Right atrium auricular region (tissue), 2 donors: ENCODE measurements at regions not wholly inside any gene's neighbourhood (a gene's known extent, or its start where the extent isn't known, plus 50 kb on each side); places are given as distances from the start of the nearest gene placed in this dataset.

Source experiments
- DNase-seq: peaks from one replicate; pipeline ENCODE4 v3.0.0-alpha.2; 2019; ENCODE audit warnings: low spot score
- H3K27ac ChIP-seq, 2 donors: fragments of 200-600 bp; sonication (generic); 1 replicate in 1 of 2; 2 replicates in 1 of 2; pipeline ENCODE4 v1.5.1; 2016 to 2019
- H3K27me3 ChIP-seq, 2 donors: fragments of 200-600 bp; sonication (generic); one replicate each; pipeline versions ENCODE4 v1.5.1 to v1.6.0; 2017 to 2019
- H3K36me3 ChIP-seq: fragments of 200-600 bp; sonication (generic); one replicate; pipeline ENCODE4 v1.5.1; 2016
- H3K4me1 ChIP-seq, 2 donors: fragments of 200-600 bp; sonication (generic); one replicate each; pipeline versions ENCODE4 v1.5.1 to v1.6.0; 2017 to 2019
- H3K4me3 ChIP-seq, 2 donors: fragments of 200-600 bp; sonication (generic); 1 replicate in 1 of 2; 2 replicates in 1 of 2; pipeline ENCODE4 v1.5.1; 2017 to 2019; ENCODE audit warnings: mild to moderate bottlenecking in 1 of 2, moderate library complexity in 1 of 2
- H3K9me3 ChIP-seq, 2 donors: fragments of 200-600 bp; sonication (generic); one replicate each; pipeline ENCODE4 v1.5.1; 2019
- TF ChIP-seq, protein P1 (sequence below), 2 donors: fragments of 200-600 bp; sonication (generic); IDR thresholded peaks; one replicate each; pipeline ENCODE4 v1.5.1; 2019; ENCODE audit warnings: antibody characterized with exemption in 2 of 2

DNA sequence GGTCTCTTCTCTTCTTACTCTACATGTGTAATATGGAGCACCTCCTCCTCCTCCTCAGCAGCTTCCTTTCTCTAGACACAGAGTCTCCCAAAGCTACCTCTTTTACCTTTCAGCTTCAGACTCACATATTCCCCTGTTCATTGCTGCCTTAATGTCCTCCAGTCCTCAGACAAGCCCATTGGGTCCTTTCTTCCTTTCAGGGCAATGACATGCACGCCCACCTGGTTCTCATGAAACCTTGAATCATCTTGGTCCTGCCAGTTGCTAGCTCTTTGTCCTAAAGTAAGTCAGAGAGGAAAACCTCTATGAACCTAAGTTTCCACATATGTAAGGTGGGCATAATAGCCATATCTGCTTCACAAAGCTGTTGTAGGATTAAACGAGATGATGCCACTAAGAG is 227.0 kb downstream of the RPS24 start:
- Histone ChIP-seq H3K9me3 (no peaks in the 10 kb centered on the region), H3K27ac (no peak overlapping the region), H3K4me3 (no peak overlapping the region), H3K36me3 (no peaks in the 10 kb centered on the region), H3K27me3 (no peaks in the 10 kb centered on the region), H3K4me1 (peaks cover 0 to 20% of the 10 kb centered on the region in 2 donors)
- TF ChIP-seq, protein P1, sequence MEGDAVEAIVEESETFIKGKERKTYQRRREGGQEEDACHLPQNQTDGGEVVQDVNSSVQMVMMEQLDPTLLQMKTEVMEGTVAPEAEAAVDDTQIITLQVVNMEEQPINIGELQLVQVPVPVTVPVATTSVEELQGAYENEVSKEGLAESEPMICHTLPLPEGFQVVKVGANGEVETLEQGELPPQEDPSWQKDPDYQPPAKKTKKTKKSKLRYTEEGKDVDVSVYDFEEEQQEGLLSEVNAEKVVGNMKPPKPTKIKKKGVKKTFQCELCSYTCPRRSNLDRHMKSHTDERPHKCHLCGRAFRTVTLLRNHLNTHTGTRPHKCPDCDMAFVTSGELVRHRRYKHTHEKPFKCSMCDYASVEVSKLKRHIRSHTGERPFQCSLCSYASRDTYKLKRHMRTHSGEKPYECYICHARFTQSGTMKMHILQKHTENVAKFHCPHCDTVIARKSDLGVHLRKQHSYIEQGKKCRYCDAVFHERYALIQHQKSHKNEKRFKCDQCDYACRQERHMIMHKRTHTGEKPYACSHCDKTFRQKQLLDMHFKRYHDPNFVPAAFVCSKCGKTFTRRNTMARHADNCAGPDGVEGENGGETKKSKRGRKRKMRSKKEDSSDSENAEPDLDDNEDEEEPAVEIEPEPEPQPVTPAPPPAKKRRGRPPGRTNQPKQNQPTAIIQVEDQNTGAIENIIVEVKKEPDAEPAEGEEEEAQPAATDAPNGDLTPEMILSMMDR (IDR thresholded peaks at IDR 0.05), result no peak
- no peak for DNase-seq

DNA sequence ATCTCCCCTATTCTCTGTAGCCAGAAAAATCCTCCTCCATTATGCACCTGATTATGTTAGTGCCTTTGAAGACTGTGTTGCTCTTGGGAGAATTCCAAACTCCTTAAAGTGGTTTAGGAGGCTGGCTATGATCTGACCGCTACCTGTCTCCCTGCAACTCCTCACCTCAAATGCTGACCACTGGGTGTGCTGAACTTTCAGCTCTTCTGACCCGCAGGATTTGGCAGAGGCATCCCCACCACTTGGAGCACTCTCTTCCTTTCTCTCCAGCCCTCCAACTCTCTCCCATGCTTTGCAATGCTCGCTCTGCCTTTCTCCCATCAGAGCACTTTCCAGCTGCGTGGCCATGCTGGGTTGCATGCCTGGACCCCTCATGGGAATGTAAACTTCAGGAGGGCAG is 227.6 kb downstream of the RPS24 start:
- TF ChIP-seq, protein P1 (IDR thresholded peaks at IDR 0.05), result no peak
- Histone ChIP-seq H3K36me3 (no peaks in the 10 kb centered on the region), H3K27ac (no peak overlapping the region), H3K27me3 (no peaks in the 10 kb centered on the region), H3K4me3 (no peak overlapping the region), H3K9me3 (no peaks in the 10 kb centered on the region), H3K4me1 (peaks cover 0 to 14% of the 10 kb centered on the region in 2 donors)
- DNase-seq, result no peak

DNA sequence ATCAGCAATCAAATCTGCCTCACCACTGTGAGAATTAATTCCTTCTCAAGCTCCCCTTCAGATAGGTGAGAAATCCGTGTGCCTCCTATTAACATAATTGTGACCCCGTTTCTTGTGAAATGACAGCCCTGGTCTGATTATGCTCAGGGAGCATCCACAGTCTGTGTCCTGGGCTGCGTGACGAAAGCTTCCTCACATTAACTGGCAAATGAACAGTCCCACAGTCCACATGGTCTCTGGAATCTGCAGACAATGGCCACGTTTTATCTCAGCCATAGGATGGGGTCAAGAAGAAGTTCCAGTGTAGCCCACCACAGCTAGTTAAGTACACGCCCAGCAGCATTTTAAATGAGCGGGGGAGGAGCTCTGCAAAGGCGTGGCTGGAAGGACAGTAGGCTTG is 229.2 kb downstream of the RPS24 start:
- Histone ChIP-seq H3K4me3 (no peak overlapping the region), H3K27ac (no peak overlapping the region), H3K27me3 (no peaks in the 10 kb centered on the region), H3K36me3 (no peaks in the 10 kb centered on the region), H3K4me1 (peaks cover 0 to 22% of the 10 kb centered on the region in 2 donors), H3K9me3 (no peaks in the 10 kb centered on the region)
- DNase-seq, result no peak
- TF ChIP-seq, protein P1 (IDR thresholded peaks at IDR 0.05), result no peak

DNA sequence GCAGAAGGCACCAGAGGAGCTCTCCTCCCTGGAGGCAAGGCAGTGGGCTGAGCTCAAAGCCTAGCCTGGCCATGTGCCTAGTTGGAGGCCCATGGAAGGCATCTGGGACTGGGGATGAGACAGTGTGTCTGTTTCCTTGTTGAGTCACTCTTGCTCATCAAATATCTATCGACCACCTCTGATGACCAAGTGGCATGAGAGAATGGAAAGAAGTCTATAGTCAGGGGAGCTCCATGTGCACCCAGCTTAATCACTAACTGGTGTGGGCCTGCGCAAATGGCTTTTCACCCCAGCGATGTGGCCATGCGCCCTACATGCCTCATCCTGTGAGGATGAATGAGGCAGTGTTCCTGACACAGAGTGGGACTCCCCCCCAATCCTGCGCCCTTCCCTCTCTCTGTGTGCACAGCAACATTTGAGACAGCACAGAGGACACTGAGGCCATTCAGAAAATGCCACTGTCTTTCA is 229.9 kb downstream of the RPS24 start:
- TF ChIP-seq, protein P1 (IDR thresholded peaks at IDR 0.05), result no peak
- peaks cover 0 to 22% of the 10 kb centered on the region in 2 donors for H3K4me1 ChIP-seq
- no peaks in the 10 kb centered on the region for H3K27me3 ChIP-seq
- no peak overlapping the region for H3K27ac ChIP-seq
- H3K9me3 ChIP-seq, result no peaks in the 10 kb centered on the region
- H3K4me3 ChIP-seq, result no peak overlapping the region
- H3K36me3 ChIP-seq, result no peaks in the 10 kb centered on the region
- no peak for DNase-seq

DNA sequence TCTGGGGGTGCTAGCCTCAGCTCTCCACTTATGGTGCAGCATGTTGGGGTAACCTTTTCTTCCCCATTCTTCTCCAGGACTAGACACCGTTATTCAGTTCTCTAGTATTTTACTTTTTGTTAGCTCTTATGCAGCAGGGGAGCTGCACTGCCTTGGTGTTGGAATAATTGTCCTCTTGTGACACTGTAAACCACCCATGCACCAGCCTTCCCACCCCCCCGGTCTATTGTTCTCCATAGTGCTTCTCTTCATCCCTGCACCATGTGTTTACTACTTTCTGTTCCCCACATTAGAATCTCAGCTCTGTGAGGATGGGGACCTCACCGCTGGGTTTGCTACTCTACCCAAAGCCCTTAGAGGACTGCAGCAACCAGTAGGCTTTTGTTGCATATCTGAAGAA is 230.7 kb downstream of the RPS24 start:
- Histone ChIP-seq H3K9me3 (no peaks in the 10 kb centered on the region), H3K36me3 (no peaks in the 10 kb centered on the region), H3K4me1 (peaks cover 0 to 22% of the 10 kb centered on the region in 2 donors), H3K27me3 (no peaks in the 10 kb centered on the region), H3K4me3 (no peak overlapping the region), H3K27ac (no peak overlapping the region)
- DNase-seq, result no peak
- TF ChIP-seq, protein P1 (IDR thresholded peaks at IDR 0.05), result no peak

DNA sequence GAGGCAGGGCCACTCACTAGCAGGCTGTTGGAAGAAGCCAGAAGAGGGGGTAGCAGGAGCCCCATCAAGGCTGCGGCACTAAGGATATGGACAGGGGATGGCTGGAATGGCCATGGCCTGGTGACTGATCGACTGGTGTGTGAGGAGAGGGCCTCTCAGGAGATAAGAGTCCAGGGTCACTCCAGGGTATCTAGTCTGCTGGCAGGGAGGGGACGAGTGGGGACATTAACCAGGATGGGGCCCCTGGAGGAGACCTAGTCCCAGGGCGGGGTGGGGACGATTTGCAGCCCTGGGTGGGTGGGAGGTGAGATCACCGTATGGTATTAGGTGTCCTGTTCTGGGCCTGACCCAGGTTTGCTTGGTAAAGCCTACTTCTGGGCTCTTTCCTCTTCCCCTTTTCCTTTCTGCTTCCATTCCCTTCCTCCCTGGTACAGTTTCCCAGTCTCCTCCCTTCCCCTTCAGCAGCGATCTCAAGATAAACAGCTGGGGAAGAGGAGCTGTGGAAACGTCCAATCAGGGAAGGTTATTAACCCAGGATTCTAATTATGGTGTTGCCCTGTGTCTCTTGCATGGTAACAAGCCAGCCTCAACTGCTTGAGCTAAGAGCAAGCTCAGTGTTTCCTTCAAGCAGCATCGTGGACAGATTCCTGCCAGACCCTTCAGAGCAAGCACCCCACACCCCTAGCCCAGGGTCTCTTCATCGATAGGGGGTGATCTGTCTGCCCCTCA is 233.2 kb downstream of the RPS24 start:
- Histone ChIP-seq H3K36me3 (no peaks in the 10 kb centered on the region), H3K4me3 (no peak overlapping the region), H3K27ac (no peak overlapping the region), H3K27me3 (no peaks in the 10 kb centered on the region), H3K9me3 (no peaks in the 10 kb centered on the region), H3K4me1 (peaks cover 0 to 11% of the 10 kb centered on the region in 2 donors)
- TF ChIP-seq, protein P1 (IDR thresholded peaks at IDR 0.05), result no peak
- DNase-seq, result no peak
